ENCODE measurements at regions not wholly inside any gene's neighbourhood (a gene's known extent, or its start where the extent isn't known, plus 50 kb on each side); places are given as distances from the start of the nearest gene placed in this dataset.

- no peak for TF ChIP-seq CTCF (IDR thresholded peaks at IDR 0.05)
- TF ChIP-seq POLR2A (IDR thresholded peaks at IDR 0.05), result no peak
Measured at GRCh38 chr12:76138656-76139055, 54.2 kb upstream of the NAP1L1 start.

Data from uterus (tissue), 2 donors.